HG02678 (cell line): ENCODE measurements at regions not wholly inside any gene's neighbourhood (a gene's known extent, or its start where the extent isn't known, plus 50 kb on each side); places are given as distances from the start of the nearest gene placed in this dataset.

Experiments
- ATAC-seq: cut with Tn5 transposase; IDR thresholded peaks from one replicate; pipeline ENCODE4 v1.9.1; 2021; ENCODE audit warnings: mild to moderate bottlenecking, moderate library complexity; ENCODE audit not compliant: unreplicated experiment

DNA sequence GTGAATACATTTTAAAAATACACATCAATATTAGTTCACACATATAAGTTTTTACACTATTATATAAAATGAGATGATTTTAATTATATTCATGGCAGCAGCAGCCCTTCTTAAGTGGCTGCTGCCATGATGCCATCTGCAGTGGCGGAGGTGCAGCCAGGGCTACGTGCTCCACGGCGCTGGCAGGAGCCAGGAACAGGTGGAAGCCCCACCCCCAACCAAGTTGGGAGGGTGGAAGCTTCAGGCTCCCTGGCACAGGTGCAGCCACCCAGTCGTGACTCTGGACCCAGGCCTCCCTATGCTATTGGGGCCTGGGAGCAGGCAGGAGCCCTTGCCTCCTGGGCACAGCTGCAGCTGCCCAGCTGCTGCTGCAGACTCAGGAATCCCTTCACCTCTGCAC is 646.9 kb upstream of the PCDH9 start:
- no peak for ATAC-seq

DNA sequence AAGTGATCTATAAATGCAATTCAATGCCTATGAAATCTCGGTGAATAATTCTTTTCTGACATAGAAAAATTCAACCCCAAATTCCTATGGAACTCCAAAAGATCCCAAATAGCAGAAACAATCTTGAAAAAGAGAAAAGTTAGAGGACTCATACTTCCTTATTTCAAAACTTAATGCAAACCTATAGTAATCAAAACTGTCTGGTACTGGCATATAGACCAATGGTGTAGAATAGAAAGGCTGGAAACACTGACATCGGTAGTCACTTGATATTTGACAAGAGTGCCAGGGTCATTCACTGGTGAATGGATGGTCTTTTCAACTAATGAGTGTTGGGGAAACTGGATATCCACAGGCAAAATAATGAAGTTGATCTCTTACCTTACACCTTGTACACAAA is 637.1 kb upstream of the PCDH9 start:
- ATAC-seq, result no peak

DNA sequence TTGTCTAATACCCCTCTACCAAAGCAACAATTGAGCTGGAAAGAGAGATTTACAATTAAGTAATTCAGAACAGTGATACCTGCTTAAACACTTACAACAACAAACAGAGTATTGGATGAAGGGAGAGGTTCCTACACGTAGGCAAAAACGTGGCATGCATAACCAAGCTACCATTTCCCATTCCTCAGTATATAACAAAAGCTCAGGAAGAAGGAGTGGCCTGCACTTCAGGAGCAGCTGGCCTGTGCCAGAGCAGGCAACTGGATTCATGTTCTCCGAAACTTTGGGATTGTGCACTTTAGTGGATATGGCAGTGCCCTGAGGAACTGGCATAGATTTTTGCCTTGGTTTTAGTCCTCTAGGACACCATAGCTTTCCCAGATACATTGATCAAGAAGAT is 630.2 kb upstream of the PCDH9 start:
- ATAC-seq, result no peak

DNA sequence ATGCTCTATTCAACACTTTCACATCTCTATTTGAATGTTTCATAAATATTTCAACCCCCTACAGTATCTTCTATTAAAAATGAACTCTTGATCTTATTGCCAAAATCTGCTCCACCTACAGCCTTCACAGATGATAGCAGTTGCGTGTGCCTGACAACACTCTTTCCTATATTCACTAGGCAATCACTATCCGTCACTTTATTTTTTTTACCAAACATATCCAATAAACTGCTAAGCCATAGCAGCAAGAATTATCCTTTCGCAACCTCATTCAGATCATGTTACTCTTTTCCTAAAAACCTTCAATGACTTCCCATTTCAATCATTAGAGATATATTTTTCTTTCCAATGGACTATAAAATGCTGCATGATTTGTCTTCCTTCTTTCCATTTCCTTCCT is 629.8 kb upstream of the PCDH9 start:
- ATAC-seq, result no peak

DNA sequence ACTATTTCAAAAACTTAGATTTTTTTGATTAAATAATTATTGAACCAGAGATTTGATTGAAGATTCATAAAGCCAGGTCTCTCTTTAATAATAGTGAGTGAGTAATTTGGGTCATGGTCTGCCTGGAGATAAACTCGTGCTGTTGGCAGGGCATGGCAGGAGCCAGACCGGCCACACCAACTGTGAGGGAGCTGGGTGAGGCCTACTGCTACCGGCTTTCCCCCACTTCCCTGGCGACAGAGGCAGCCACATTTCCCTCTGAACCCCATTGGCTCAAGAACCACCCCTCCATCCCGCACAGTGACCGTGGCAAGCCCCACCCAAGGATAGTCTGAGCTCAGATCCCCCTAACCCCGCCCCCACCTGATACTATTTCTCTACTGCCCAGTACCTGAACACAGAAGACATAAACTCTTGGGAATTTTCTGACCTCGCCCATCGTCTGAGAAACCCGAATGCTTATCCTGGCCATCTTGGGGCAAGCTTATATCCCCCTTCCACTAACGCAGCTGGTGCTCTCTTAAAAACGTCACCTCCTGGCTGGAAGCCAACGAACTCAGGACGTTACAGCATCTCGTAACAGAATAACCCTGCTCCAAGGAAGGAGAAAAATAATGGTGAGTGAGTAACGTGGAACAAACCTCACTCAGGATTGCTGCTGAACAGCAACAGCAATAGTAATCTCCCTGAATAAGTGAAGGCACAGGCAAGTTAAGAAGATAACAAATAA is 627.6 kb upstream of the PCDH9 start:
- ATAC-seq, result no peak

DNA sequence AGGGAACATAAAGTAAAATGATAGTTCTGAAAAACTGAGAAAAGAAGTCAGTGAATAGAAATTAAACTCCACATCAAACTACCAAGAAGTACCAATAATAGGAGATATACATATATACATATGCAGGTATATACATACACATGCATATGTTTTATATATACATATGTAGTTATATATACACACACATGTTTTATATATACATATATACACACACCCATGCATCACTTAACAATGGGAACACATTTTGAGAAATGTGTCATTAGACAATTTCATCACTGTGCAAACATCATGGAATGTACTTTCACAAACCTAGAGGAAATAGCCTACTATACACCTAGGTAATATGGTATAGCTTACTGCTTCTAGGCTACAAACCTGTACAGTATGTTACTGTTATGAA is 626.8 kb upstream of the PCDH9 start:
- no peak for ATAC-seq

DNA sequence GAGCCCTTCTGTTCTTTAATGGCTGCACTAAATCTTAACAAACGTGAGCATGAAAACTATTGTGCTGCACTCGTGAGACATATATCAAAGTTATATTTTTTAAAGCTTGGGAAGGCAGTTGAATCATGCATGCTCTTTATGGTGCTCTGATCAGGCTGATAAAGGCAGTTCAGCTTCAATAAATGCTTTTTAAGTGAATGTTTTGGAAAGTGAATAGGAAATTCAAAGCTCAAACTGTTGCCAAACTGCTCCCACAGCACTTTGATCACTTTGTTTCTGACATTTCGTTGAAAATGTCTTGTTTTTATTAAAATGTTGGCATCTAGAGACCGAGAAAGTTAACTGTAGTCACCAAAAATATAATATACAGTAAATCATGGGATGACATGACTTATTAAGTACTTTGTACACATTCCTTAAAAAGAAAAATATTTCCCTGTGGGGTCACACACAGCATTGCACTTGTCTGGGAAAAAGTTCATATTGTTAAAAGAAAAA is 625.7 kb upstream of the PCDH9 start:
- no peak for ATAC-seq

DNA sequence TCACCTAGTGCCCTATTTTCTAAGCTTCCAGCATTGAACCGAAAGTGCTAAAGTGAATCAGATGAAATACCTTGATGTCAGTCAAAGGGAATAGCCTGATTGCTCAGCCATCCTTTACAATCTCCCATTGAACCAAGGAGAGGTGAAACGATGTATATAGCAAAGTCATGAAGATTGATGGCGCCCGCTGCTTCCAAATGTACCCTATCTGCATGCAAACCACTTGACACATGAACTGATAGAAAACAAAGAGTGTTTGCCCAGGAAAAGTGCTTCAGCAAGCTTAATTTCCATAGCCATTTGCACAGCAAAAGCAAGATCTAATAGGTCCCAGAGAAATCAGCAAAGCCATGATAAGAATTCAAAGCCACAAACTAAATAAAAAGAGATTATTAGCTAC is 624.9 kb upstream of the PCDH9 start:
- ATAC-seq, result no peak

DNA sequence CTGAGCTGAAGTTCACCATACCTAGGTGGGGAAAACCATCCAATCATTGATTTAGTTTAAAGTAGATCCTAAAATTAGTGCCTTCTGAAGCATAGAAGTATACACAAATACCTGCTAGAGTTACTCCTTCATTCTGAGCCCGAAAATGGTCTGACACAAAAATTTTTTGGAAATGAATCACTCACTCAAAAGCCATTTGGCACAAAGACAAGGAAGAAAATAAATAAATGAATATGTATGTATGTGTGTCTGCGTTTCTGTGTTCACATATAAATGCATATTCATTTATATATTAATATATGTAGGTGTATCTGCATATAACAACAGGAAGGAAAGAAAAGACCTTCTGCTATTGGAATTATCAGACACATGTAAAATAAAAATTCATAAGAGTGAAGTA is 614.4 kb upstream of the PCDH9 start:
- ATAC-seq, result no peak

DNA sequence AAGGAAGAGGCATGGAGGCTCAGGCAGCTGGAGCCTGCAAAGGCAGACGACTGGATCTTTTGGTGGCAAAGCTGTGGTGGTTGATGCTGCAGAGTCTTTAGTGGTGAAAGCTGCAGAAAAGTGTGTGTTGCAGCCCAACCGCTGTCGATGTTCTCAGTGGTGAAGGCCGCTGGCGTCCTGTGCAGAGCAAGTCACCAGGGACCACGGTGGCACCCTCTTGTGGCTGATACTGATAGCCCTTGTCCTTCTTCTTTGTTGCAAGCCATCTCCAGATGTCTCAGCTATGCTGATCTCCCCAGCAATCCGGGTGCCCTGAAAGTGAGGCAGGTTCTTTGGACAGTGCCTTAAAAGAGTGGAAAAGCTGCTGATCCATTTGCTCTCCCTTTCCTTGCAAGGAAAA is 610.9 kb upstream of the PCDH9 start:
- no peak for ATAC-seq

DNA sequence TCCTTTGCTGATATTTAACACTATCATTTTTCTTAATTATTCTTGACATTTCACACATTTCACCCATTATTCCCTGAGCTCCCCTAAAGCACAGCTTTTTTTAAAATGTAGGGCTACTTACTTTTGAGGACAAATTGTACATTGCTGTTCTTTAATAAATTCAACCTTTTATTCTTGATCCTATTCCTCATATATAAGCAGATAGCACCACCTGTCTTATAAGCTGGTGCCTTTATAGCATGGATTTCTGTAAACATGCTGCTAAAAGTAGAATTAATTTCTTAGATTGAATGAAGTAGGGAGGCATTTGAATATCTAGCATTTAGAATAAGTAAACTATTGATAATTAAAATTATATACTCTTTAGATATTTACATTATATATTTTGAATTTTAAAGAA is 603.4 kb upstream of the PCDH9 start:
- no peak for ATAC-seq

DNA sequence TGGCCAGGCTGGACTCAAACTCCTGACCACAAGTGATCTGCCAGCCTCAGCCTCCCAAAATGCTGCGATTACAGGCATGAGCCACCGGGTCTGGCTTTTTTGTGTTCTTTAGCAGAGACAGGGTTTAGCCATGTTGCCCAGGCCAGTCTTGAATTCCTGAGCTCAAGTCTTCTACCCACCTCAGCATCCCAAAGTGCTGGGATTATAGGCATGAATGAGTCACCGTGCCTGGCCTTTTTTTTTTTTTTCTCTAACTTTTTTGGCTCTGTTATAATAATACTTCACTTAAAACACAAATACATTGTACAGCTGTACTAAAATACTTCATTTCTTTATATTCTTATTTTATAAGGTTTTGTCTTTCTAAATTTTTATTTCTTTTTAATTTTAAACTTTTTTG is 599.5 kb upstream of the PCDH9 start:
- no peak for ATAC-seq

DNA sequence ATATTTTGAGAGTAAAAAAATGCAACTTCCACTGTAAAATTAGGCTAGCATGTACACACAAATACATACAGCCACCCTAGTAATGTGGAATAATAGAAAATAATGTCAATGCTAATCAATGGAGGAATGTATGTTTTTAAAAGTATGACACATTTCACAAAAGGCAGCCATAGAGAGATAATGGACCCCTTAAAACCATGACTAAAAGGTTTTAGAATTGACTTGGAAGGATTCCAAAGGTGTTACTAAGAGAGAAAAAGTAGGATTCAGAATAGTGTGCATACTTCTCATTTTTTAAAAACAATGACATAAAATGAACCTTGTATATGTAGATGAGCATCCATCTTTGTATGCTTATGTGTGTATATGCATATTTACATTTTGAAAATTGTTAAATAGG is 597.9 kb upstream of the PCDH9 start:
- ATAC-seq, result no peak

DNA sequence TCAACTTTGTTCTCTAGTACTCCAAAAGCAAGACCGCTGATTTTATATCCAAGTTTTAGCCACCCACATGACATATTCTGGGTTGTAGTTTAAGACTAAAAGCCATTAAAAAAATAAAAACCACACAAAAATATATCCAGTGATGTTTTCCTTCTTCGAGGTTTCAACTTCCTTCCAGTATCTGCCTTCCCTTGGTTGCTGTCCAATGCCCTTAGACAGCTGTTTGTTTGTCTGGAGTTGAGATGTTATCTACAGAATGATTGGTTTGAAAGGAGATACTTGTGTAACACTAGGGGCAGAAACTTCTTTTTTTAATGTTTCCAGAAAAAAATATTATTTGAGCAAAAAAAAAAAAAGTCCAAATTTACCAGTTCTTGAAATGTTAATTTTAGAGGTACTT is 591.5 kb upstream of the PCDH9 start:
- no peak for ATAC-seq

DNA sequence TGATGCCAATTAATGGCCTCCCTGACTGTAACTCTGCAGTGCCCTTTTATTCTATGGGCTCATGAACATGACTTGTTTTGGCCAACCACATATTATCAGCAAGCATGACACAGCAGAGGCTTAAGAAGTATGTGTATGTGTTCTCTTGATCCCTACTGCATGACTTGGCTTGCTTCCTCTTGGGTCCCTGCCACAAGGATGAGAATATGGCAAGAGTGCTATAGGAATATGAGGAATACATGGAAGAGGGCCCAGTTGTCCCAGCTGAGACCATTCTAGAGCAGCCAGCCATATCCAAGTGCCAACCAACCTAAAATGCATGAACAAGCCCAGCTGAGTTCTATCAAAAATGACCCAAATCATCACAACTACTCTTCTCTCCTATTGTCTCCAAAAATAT is 576.7 kb upstream of the PCDH9 start:
- ATAC-seq, result no peak

DNA sequence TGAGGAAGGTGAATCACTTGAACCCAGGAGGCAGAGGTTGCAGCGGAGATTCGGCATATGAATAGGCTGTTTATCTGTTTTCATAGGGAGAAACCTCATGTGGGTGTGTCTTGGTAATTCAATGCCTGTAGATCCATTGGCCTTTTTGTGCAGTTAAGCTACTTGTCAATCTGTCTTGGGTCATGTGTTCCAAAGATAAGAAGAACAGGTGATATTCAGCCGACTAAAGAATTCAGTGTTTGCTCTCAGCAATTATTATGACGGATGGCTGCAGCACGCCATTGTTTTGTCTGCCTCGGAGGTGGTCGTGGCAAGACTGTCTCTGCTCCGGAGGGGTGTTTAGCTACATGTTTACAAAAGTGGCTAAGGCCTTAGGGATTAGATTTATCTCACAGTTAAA is 573.0 kb upstream of the PCDH9 start:
- no peak for ATAC-seq

DNA sequence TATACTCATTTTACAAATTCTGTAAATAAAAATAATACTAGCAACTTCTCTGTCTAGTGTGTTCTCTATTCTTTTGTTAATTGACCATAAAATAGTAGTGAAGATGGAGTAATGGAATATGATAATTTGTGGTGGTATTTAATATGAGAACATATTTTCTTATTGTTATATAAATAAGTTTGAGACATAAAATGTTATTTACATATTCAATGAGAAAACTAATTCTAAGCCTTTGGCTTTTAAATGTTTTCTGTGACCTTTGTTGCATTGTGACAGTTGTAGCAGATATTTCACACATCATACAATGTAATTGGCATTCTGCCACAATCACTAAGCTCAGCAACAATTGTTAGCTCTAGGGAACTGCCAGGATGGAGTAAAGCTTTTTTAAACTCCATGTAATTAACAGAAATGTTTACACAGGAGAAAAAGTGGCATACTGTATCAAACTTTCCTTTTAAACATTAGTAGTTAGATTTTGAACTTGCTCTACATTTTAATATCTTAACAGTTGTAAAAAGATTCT is 562.1 kb upstream of the PCDH9 start:
- no peak for ATAC-seq

DNA sequence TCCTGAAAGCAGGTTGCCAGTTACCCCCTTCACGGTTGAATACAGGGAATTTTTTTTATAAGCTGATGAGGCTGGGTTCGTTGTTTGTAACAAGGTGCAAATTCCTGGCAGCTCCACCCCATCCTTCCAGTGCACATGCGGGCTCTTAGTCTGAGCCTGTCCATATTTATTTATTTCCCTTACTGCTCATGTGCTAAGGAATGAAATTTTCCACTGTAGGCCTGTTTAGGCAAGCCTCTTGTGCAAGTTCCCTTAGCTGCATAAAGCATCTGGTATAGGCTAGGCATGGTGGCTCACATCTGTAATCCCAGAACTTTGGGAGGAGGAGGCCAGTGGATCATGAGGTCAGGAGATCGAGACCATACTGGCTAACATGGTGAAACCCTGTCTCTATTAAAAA is 560.9 kb upstream of the PCDH9 start:
- ATAC-seq, result no peak

DNA sequence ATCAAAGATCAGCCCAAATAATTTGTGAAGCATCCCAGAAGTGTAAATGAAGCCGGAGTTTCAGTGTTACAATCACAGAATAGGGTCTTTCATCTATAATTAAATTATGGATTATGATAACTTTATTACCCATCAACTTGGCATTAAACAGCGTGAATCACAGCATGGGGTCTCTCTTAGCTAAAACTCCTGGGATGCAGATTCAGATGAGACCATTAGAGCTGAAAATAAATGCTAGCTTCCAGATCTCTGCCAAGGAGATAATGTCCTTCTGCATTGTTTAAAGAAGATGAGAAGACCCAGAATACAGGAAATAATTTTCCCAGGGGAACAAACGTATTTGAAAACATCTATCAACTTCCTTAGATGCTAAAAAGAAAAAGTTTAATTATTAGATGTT is 546.0 kb upstream of the PCDH9 start:
- no peak for ATAC-seq

DNA sequence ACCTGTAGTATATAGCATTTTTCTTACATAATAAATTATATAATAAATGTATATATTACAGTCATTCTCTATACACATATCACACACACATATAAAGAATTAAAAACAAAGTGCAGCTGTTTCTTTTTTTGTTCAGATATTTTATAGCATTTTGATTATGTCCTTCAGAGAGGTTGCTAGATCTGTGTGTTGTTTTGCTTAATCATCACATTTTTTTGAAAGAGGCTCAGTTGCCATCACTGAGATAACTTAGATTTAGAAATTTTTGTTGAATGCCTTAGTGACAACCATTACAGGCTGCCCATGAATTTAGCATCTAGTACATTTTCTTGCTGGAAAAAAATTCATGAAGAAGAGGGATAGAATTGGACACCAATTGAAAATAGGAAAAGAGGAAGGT is 545.2 kb upstream of the PCDH9 start:
- ATAC-seq, result no peak

DNA sequence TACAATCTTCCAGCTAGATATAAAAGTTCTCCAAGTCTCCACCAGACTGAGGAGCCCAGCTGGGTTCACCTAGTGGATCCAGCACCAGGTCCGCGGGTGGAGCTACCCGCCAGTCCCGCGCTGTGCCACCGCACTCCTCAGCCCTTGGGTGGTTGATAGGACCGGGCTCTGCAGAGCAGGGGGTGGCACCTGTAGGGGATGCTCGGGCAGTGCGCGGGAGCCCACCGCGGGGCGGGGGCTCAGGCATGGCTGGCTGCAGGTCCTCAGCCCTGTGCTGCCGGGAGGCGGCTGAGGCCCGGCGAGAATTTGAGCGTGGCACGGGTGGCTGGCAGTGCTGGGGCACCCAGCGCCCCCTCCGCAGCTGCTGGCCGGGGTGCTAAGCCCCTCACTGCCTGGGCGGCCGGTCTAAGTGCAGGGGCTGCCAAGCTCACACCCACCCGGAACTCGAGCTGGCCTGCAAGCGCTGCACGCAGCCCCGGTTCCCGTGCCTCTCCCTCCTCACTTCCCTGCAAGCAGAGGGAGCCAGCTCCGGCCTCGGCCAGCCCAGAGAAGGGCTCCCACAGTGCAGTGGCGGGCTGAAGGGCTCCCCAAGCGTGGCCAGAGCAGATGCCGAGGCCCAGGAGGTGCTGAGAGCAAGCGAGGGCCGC is 542.8 kb upstream of the PCDH9 start:
- no peak for ATAC-seq

DNA sequence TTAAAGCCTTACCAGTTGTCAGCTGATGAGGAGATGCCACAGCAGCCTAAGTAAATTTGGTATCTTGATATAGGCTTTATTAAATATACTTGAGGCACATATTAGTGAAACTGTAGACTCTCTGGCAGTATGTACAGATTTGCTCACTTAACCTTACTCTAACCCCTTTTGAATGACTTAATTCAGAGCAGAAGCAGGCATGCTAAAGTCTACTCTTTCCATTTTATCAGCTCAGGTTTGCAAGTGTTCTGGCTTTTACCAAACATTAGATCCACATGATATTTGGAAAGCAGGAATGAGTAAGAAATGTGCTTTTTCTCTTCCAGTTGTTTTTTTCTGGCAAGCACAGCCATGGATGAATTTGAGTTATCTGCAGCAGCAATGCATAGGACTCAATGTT is 541.0 kb upstream of the PCDH9 start:
- no peak for ATAC-seq

DNA sequence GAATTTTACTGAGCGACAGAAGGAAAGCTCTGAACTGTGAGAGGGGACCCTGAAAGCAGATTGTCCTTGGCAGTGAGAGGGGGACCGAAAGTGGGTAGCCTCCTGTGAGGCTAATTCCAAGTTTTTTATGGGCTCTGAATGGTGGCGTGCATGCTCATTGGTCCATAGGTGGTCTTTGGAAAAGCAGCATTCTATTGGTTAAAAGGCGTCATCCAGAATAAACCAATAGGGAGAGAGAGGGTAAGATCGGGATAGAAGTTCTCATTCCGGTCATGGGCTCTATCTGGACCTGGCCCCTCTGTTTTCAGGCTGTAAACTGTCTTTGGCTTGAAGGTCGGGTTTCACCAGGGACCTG is 539.8 kb upstream of the PCDH9 start:
- no peak for ATAC-seq
